Panc1 (cell line): ENCODE measurements at regions not wholly inside any gene's neighbourhood (a gene's known extent, or its start where the extent isn't known, plus 50 kb on each side); places are given as distances from the start of the nearest gene placed in this dataset.

ENCODE experiments used
- ATAC-seq: fragments of 200-7000 bp; cut with Tn5 transposase; 2 replicates; pipeline ENCODE4 v1.9.1; 2020; ENCODE audit warnings: mild to moderate bottlenecking, moderate library complexity
- BruUV-seq: library from RNA; stranded (reverse); fragments of 400-500 nt; replicated peaks from 2 replicates; lab custom pipeline; 2021; lab: Mats Ljungman, UMichigan
- CTCF ChIA-PET: fragments of 300-600 bp; sonication (Branson Sonifier 250); formaldehyde crosslinking; loops from one replicate; lab custom pipeline; 2022; ENCODE audit warnings: antibody characterized with exemption; lab: Charles Lee
- POLR2A ChIA-PET: fragments of 300-600 bp; sonication (Branson Sonifier 250); formaldehyde crosslinking; loops from one replicate; lab custom pipeline; 2022; ENCODE audit warnings: antibody characterized with exemption; lab: Charles Lee
- DNase-seq: peaks from one replicate; pipeline ENCODE4 v3.0.0-alpha.2; 2010; ENCODE audit warnings: low read depth, low spot score
- H3K27ac ChIP-seq: 2 replicates; pipeline ENCODE4 v1.5.1; 2011; ENCODE audit warnings: mild to moderate bottlenecking, low read length, inconsistent platforms
- H3K27me3 ChIP-seq: fragments of 200-500 bp; sonication (Bioruptor generic); 2 replicates; pipeline ENCODE4 v1.6.0; 2014; ENCODE audit warnings: low read length, inconsistent platforms; ENCODE audit not compliant: control insufficient read depth, insufficient read depth
- H3K36me3 ChIP-seq: fragments of 200-500 bp; sonication (Bioruptor generic); 2 replicates; pipeline ENCODE4 v1.5.1; 2014; ENCODE audit warnings: inconsistent platforms, mild to moderate bottlenecking, low read length, moderate library complexity; ENCODE audit not compliant: control insufficient read depth, insufficient read depth
- H3K4me1 ChIP-seq: 2 replicates; pipeline ENCODE4 v1.5.1; 2011; ENCODE audit warnings: inconsistent platforms, mild to moderate bottlenecking, low read length, moderate library complexity; ENCODE audit not compliant: control insufficient read depth, insufficient read depth
- H3K4me3 ChIP-seq, 2 experiments: 2 replicates each; pipeline ENCODE4 v1.5.1; 2011 to 2012; ENCODE audit warnings: low read depth in 2 of 2, low read length in 2 of 2, mild to moderate bottlenecking in 2 of 2, inconsistent platforms in 1 of 2, moderate library complexity in 1 of 2
- H3K9me3 ChIP-seq: fragments of 200-500 bp; sonication (Bioruptor generic); 2 replicates; pipeline ENCODE4 v1.5.1; 2014; ENCODE audit warnings: low read depth, mild to moderate bottlenecking, inconsistent platforms, low read length, moderate library complexity; ENCODE audit not compliant: control insufficient read depth, insufficient read depth
- CTCF ChIP-seq: fragments of 450-650 bp; IDR thresholded peaks from 2 replicates; pipeline ENCODE4 v1.5.1; 2017; ENCODE audit warnings: mild to moderate bottlenecking
- POLR2AphosphoS5 ChIP-seq: IDR thresholded peaks from 2 replicates; pipeline ENCODE4 v1.6.1; 2012; ENCODE audit warnings: mild to moderate bottlenecking, low read depth, low read length, moderate library complexity
- REST ChIP-seq, 2 experiments: IDR thresholded peaks; 2 replicates each; pipeline ENCODE4 v1.6.1; 2011 to 2012; ENCODE audit warnings: low read depth in 2 of 2, control low read depth in 1 of 2, low read length in 1 of 2, mild to moderate bottlenecking in 1 of 2, moderate library complexity in 1 of 2; ENCODE audit not compliant: insufficient read depth in 1 of 2
- SIN3A ChIP-seq: IDR thresholded peaks from 2 replicates; pipeline ENCODE4 v1.6.1; 2012; ENCODE audit warnings: low read depth, mild to moderate bottlenecking, low read length, moderate library complexity, borderline replicate concordance; ENCODE audit not compliant: insufficient read depth
- TCF7L2 ChIP-seq: IDR thresholded peaks from 2 replicates; pipeline ENCODE4 v1.6.1; 2011; ENCODE audit warnings: mild to moderate bottlenecking, low read depth, low read length, inconsistent platforms
- in situ Hi-C: cut with HindIII; loops from 2 replicates; pipeline ENCODE4 v1.10.0; 2016; ENCODE audit warnings: low sequenced_read_pairs, low pct_unique_long_range_greater_than_20kb
- intact Hi-C: fragments of 100-400 bp; cut with micrococcal nuclease; formaldehyde crosslinking; loops from one replicate; pipeline ENCODE4 v1.10.0; 2022; ENCODE audit not compliant: unreplicated experiment

GRCh38 chr1:168374566-168374965 lies 93.9 kb downstream of the TBX19 start:
- POLR2A ChIA-PET: no interaction called here
- in situ Hi-C loops (no loop called here), intact Hi-C loops (no loop called here)
- ATAC-seq (no peak), DNase-seq (no peak)
- no TSS peak for BruUV-seq
- Histone ChIP-seq H3K36me3 (no peaks in the 10 kb centered on the region), H3K4me1 (no peaks in the 10 kb centered on the region), H3K9me3 (no peaks in the 10 kb centered on the region), H3K27ac (no peak overlapping the region), H3K27me3 (no peaks in the 10 kb centered on the region), H3K4me3 (no peak overlapping the region)
- CTCF ChIA-PET: interaction anchor here (1.5 kb wide), 1 partner anchor 31 kb away, joined by 5 read pairs; no protein-coding TSS in a partner anchor
- TF ChIP-seq TCF7L2 (no peak), POLR2AphosphoS5 (no peak), CTCF (no peak), REST (IDR thresholded peaks at IDR 0.05; ENCODE audit: insufficient read depth in 1 of 2, low read depth in 2 of 2, low read length in 1 of 2) (no peak), SIN3A (no peak)

GRCh38 chr1:168373869-168374268 lies 93.2 kb downstream of the TBX19 start:
- DNase-seq (no peak), ATAC-seq (no peak)
- in situ Hi-C loops: no loop called here
- no peaks in the 10 kb centered on the region for H3K27me3 ChIP-seq
- BruUV-seq: no TSS peak
- H3K36me3 ChIP-seq: no peaks in the 10 kb centered on the region
- POLR2A ChIA-PET: no interaction called here
- TF ChIP-seq TCF7L2: no peak
- no peak for TF ChIP-seq CTCF
- TF ChIP-seq SIN3A: no peak
- no peak for TF ChIP-seq POLR2AphosphoS5
- TF ChIP-seq REST (IDR thresholded peaks at IDR 0.05; ENCODE audit: insufficient read depth in 1 of 2, low read depth in 2 of 2, low read length in 1 of 2): no peak
- CTCF ChIA-PET: no interaction called here
- no peaks in the 10 kb centered on the region for H3K9me3 ChIP-seq
- H3K4me1 ChIP-seq: no peaks in the 10 kb centered on the region
- no peak overlapping the region for H3K4me3 ChIP-seq
- intact Hi-C loops: no loop called here
- no peak overlapping the region for H3K27ac ChIP-seq
